Smooth muscle cell (in vitro differentiated cells): ENCODE measurements at regions not wholly inside any gene's neighbourhood (a gene's known extent, or its start where the extent isn't known, plus 50 kb on each side); places are given as distances from the start of the nearest gene placed in this dataset.

Experiments used
- DNase-seq: peaks from one replicate; lab custom pipeline; 2025; ENCODE audit not compliant: unreplicated experiment; lab: John Stamatoyannopoulos, UW
- H2AFZ ChIP-seq: fragments of 200-600 bp; sonication (generic); 2 replicates; pipeline ENCODE4 v1.6.0; 2016; ENCODE audit warnings: antibody characterized with exemption, low read depth, mild to moderate bottlenecking
- H3F3A ChIP-seq: fragments of 200-600 bp; sonication (generic); 2 replicates; pipeline ENCODE4 v1.6.0; 2017; ENCODE audit warnings: antibody characterized with exemption, low read depth
- H3K27ac ChIP-seq: fragments of 200-600 bp; sonication (generic); 2 replicates; pipeline ENCODE4 v1.5.1; 2016; ENCODE audit warnings: low read depth, mild to moderate bottlenecking
- H3K27me3 ChIP-seq: fragments of 200-600 bp; sonication (generic); 2 replicates; pipeline ENCODE4 v1.6.1; 2016; ENCODE audit warnings: low read depth, mild to moderate bottlenecking
- H3K36me3 ChIP-seq: fragments of 200-600 bp; sonication (generic); 2 replicates; pipeline ENCODE4 v1.5.1; 2016; ENCODE audit warnings: low read depth
- H3K4me1 ChIP-seq: fragments of 200-600 bp; sonication (generic); 2 replicates; pipeline ENCODE4 v1.5.1; 2016; ENCODE audit warnings: low read depth
- H3K4me2 ChIP-seq: fragments of 200-600 bp; sonication (generic); 2 replicates; pipeline ENCODE4 v1.6.0; 2016; ENCODE audit warnings: mild to moderate bottlenecking
- H3K4me3 ChIP-seq: fragments of 200-600 bp; sonication (generic); 2 replicates; pipeline ENCODE4 v1.5.1; 2016; ENCODE audit warnings: mild to moderate bottlenecking
- H3K79me2 ChIP-seq: fragments of 200-600 bp; sonication (generic); 2 replicates; pipeline ENCODE4 v1.6.0; 2016; ENCODE audit warnings: low read depth, mild to moderate bottlenecking
- H3K9ac ChIP-seq: fragments of 200-600 bp; sonication (generic); 2 replicates; pipeline ENCODE4 v1.6.0; 2016; ENCODE audit warnings: low read depth
- H3K9me3 ChIP-seq: fragments of 200-600 bp; sonication (generic); replicated peaks from 2 replicates; pipeline ENCODE4 v1.5.1; 2016; ENCODE audit warnings: low read depth
- H4K20me1 ChIP-seq: fragments of 200-600 bp; sonication (generic); 2 replicates; pipeline ENCODE4 v1.6.0; 2016; ENCODE audit warnings: low read depth
- WGBS: methylation state at CpG from one replicate; pipeline ENCODE4 v1.1.7; 2016; ENCODE audit warnings: low lambda C conversion rate; 5-methylcytosine and 5-hydroxymethylcytosine counted together
- TF ChIP-seq, protein P1 (sequence below): fragments of 200-600 bp; sonication (generic); IDR thresholded peaks from 2 replicates; pipeline ENCODE4 v1.5.1; 2017; ENCODE audit warnings: borderline replicate concordance, mild to moderate bottlenecking, antibody characterized with exemption; ENCODE audit not compliant: insufficient read depth, poor library complexity, severe bottlenecking

DNA sequence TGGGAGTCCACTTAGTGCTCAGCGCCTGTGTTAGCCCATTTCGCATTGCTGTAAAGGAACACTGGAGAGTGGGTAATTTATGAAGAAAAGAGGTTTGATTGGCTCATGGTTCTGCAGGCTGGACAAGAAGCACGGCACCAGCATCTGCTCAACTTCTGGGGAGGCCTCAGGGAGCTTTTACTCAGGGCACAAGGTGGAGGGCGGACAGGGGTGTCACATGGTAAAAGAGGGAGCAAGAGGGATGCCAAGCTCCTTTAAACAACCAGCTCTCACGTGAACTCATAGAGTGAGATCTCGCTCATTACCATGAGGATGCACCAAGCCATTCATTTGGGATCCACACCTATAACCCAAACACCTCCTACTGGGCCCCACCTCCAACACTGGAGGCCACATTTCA lies 181.4 kb upstream of the TLE3 start:
- TF ChIP-seq, protein P1, sequence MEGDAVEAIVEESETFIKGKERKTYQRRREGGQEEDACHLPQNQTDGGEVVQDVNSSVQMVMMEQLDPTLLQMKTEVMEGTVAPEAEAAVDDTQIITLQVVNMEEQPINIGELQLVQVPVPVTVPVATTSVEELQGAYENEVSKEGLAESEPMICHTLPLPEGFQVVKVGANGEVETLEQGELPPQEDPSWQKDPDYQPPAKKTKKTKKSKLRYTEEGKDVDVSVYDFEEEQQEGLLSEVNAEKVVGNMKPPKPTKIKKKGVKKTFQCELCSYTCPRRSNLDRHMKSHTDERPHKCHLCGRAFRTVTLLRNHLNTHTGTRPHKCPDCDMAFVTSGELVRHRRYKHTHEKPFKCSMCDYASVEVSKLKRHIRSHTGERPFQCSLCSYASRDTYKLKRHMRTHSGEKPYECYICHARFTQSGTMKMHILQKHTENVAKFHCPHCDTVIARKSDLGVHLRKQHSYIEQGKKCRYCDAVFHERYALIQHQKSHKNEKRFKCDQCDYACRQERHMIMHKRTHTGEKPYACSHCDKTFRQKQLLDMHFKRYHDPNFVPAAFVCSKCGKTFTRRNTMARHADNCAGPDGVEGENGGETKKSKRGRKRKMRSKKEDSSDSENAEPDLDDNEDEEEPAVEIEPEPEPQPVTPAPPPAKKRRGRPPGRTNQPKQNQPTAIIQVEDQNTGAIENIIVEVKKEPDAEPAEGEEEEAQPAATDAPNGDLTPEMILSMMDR = no peak
- no peaks in the 10 kb centered on the region for H3K36me3 ChIP-seq
- H3F3A ChIP-seq = no peaks in the 10 kb centered on the region
- 83% methylated on average over 6 of the region's 6 CpGs for WGBS
- no peak for DNase-seq
- H2AFZ ChIP-seq = no peak overlapping the region
- H3K4me3 ChIP-seq = no peak overlapping the region
- no peak overlapping the region for H3K4me2 ChIP-seq
- no peak overlapping the region for H3K9ac ChIP-seq
- H3K27me3 ChIP-seq = no peaks in the 10 kb centered on the region
- H3K4me1 ChIP-seq = no peaks in the 10 kb centered on the region
- no peaks in the 10 kb centered on the region for H3K9me3 ChIP-seq
- H4K20me1 ChIP-seq = no peaks in the 10 kb centered on the region
- H3K27ac ChIP-seq = no peak overlapping the region
- H3K79me2 ChIP-seq = no peaks in the 10 kb centered on the region

DNA sequence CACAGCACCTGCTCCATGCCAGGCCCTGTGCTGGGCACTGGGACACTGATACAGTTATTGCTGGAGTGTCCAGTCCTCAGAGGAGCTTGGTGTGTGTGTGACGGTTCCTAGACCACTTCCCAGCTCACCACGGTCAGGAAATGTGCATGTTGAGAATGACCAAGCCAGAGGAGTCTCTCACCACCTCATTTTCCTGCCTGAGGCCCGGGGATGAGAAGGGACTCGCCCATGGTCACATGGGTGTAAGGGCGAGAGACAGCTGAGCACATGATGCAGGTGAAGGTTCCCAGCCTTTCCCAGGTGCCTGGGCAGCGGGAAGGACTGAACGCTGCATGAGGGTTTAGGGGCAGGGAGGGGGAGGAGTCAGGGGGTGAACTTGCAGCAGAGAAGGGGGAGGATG lies 180.9 kb upstream of the TLE3 start:
- 82% methylated on average over 7 of the region's 7 CpGs for WGBS
- no peaks in the 10 kb centered on the region for H3K36me3 ChIP-seq
- DNase-seq = no peak

DNA sequence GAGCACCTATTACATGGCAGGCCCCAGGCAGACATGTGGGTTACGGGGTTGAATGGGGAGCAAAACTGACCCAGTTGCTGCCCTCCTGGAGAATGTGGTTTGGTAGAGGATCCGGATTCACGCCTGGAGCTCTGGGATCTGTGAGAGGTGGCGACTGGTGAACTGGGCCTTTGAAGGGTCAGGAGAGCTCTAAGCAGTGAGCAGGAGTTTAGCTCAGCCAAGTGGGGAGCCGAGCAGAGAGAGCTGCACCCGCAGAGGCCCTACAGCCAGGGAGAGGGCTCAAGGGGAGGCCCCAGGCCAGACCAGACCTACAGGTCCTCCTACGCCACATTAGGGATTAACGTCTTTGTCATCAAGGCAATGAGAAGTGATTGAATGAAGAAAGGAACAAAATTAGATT lies 179.8 kb upstream of the TLE3 start:
- Histone ChIP-seq H3K9me3 (no peaks in the 10 kb centered on the region), H2AFZ (no peak overlapping the region), H3K9ac (no peak overlapping the region), H3K4me2 (no peak overlapping the region), H3K79me2 (no peaks in the 10 kb centered on the region), H3K27me3 (no peaks in the 10 kb centered on the region), H3F3A (peaks cover 4% of the 10 kb centered on the region), H3K36me3 (no peaks in the 10 kb centered on the region), H3K4me1 (peaks cover under 1% of the 10 kb centered on the region), H3K27ac (no peak overlapping the region), H4K20me1 (no peaks in the 10 kb centered on the region), H3K4me3 (no peak overlapping the region)
- no peak for DNase-seq
- WGBS = 93% methylated on average over 8 of the region's 8 CpGs
- TF ChIP-seq, protein P1 = no peak

More for the DNA sequence above, 180.9 kb upstream of the TLE3 start:
- TF ChIP-seq, protein P1 = no peak
- H3K4me2 ChIP-seq = no peak overlapping the region
- H3K4me3 ChIP-seq = no peak overlapping the region
- no peaks in the 10 kb centered on the region for H3K27me3 ChIP-seq
- no peak overlapping the region for H3K9ac ChIP-seq
- no peak overlapping the region for H3K27ac ChIP-seq
- no peaks in the 10 kb centered on the region for H3F3A ChIP-seq
- H2AFZ ChIP-seq = no peak overlapping the region
- no peaks in the 10 kb centered on the region for H3K4me1 ChIP-seq
- no peaks in the 10 kb centered on the region for H3K79me2 ChIP-seq
- no peaks in the 10 kb centered on the region for H4K20me1 ChIP-seq
- no peaks in the 10 kb centered on the region for H3K9me3 ChIP-seq

DNA sequence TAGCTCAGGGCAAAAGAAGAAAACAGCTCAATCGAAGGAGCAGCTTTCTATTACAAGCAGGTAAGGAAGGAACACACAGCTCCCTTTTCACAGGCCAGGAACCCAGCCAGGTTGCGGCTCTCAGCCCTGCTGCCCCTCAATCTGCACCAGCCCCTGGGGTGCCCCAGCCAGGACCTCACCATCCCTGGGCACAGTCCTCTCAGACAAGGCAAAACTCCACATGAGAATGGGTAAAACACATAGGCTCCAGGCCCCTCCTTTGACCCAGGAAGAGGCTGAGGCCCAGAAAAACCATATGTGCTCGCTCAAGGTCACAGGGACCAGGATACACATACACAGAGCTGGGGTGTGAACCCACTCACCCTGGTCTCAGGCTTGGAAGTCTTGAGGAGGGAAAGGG lies 178.7 kb upstream of the TLE3 start:
- TF ChIP-seq, protein P1 = no peak
- Histone ChIP-seq H3K9me3 (no peaks in the 10 kb centered on the region), H4K20me1 (no peaks in the 10 kb centered on the region), H2AFZ (no peak overlapping the region), H3K9ac (no peak overlapping the region), H3K79me2 (no peaks in the 10 kb centered on the region), H3K27me3 (no peaks in the 10 kb centered on the region), H3K4me2 (no peak overlapping the region), H3K4me1 (peaks cover 11% of the 10 kb centered on the region), H3K4me3 (no peak overlapping the region), H3F3A (peaks cover 14% of the 10 kb centered on the region), H3K27ac (no peak overlapping the region), H3K36me3 (no peaks in the 10 kb centered on the region)
- DNase-seq = no peak
- 98% methylated on average over 3 of the region's 3 CpGs for WGBS
